ENCODE measurements at regions not wholly inside any gene's neighbourhood (a gene's known extent, or its start where the extent isn't known, plus 50 kb on each side); places are given as distances from the start of the nearest gene placed in this dataset.

DNA sequence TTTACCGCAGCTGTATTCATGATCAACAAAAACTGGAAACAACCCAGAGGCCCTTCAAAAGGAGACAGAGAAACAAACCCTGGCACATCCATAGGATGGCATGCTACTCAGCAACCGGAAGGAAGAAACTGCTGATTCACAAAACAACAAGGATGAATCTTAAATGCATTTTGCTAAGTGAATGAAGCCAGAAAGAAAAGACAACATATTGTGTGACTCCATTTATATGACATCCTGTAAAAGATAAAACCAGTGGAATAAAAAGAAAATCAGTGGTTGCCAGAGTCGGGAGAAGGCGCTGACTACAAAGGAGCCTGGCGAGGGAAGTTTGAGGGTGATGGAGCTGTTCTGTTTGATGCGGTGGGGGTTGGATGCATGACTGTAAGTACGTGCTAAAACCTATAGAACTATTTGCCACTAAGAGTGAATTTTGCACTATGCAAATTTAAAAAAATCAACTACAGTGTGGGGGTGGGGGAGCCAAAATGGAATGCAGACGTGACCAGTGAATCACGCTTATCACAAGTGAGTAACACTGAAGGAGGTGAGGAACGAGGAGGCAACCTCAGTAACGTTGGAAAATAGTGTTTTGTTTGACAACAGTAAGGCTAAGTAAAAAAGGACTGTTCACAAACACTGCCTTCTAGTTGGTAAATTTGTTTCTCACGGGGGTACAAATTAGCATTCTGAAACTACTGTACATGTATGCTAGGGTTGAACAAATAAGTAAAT, 108.9 kb downstream of the INHBB start:
- Histone ChIP-seq H3K27me3 (no peaks in the 10 kb centered on the region), H3K4me1 (no peaks in the 10 kb centered on the region), H3K4me3 (no peak overlapping the region), H3K27ac (no peak overlapping the region), H3K36me3 (no peaks in the 10 kb centered on the region), H3K9me3 (no peaks in the 10 kb centered on the region)
- no peak for DNase-seq (ENCODE audit: extremely low spot score in 2 of 2)
- intact Hi-C loops (cut with DNase I), result no loop called here
- TF ChIP-seq CTCF (IDR thresholded peaks at IDR 0.05), result no peak
- no peak for TF ChIP-seq POLR2A (IDR thresholded peaks at IDR 0.05)
- no peak for TF ChIP-seq POLR2AphosphoS5 (IDR thresholded peaks at IDR 0.05; ENCODE audit: insufficient read depth in 1 of 2, low read depth in 1 of 2)

- H3K27ac ChIP-seq, result no peak overlapping the region
- TF ChIP-seq CTCF (IDR thresholded peaks at IDR 0.05) (no peak), POLR2AphosphoS5 (IDR thresholded peaks at IDR 0.05; ENCODE audit: insufficient read depth in 1 of 2, low read depth in 1 of 2) (no peak), POLR2A (IDR thresholded peaks at IDR 0.05) (no peak)
- no peaks in the 10 kb centered on the region for H3K9me3 ChIP-seq
- H3K4me1 ChIP-seq, result no peaks in the 10 kb centered on the region
- no peaks in the 10 kb centered on the region for H3K27me3 ChIP-seq
- no peak for DNase-seq (ENCODE audit: extremely low spot score in 2 of 2)
- intact Hi-C loops (cut with DNase I), result no loop called here
- no peak overlapping the region for H3K4me3 ChIP-seq
- no peaks in the 10 kb centered on the region for H3K36me3 ChIP-seq
These were observed 109.5 kb downstream of the INHBB start for GRCh38 chr2:120455390-120455789.

GRCh38 chr2:120456867-120457266, 110.9 kb downstream of the INHBB start:
- no peaks in the 10 kb centered on the region for H3K9me3 ChIP-seq
- H3K27ac ChIP-seq, result no peak overlapping the region
- intact Hi-C loops (cut with DNase I), result no loop called here
- H3K27me3 ChIP-seq, result no peaks in the 10 kb centered on the region
- no peaks in the 10 kb centered on the region for H3K36me3 ChIP-seq
- no peak overlapping the region for H3K4me3 ChIP-seq
- DNase-seq (ENCODE audit: extremely low spot score in 2 of 2), result no peak
- H3K4me1 ChIP-seq, result no peaks in the 10 kb centered on the region
- TF ChIP-seq CTCF (IDR thresholded peaks at IDR 0.05) (no peak), POLR2AphosphoS5 (IDR thresholded peaks at IDR 0.05; ENCODE audit: insufficient read depth in 1 of 2, low read depth in 1 of 2) (no peak), POLR2A (IDR thresholded peaks at IDR 0.05) (no peak)

DNA sequence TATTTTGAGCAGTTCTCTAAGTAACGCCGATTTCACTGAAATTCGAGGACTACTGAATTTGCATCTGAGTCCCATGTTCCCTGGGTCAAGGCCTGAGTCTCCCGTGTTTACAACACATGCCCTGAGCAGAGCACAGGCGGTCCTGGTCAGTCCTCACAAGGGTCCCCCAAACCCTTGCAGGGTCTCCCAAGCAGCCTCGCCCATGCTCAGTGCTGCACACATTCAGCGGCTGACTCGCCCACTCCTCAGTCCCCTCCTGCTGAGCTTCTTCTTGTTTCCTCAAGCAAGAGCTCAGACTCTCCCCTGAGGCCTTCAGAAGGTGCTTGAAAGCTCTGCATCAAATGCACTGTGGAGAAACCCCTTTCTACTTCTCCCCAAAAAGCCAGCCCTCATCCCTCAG, 114.6 kb downstream of the INHBB start:
- H3K27ac ChIP-seq, result no peak overlapping the region
- no peaks in the 10 kb centered on the region for H3K27me3 ChIP-seq
- H3K4me1 ChIP-seq, result peaks cover 9% of the 10 kb centered on the region
- no peaks in the 10 kb centered on the region for H3K9me3 ChIP-seq
- no peaks in the 10 kb centered on the region for H3K36me3 ChIP-seq
- no peak overlapping the region for H3K4me3 ChIP-seq
- intact Hi-C loops (cut with DNase I), result no loop called here
- no peak for DNase-seq (ENCODE audit: extremely low spot score in 2 of 2)
- TF ChIP-seq POLR2AphosphoS5 (IDR thresholded peaks at IDR 0.05; ENCODE audit: insufficient read depth in 1 of 2, low read depth in 1 of 2) (no peak), CTCF (IDR thresholded peaks at IDR 0.05) (no peak), POLR2A (IDR thresholded peaks at IDR 0.05) (no peak)

- H3K4me1 ChIP-seq, result peaks cover 15% of the 10 kb centered on the region
- H3K36me3 ChIP-seq, result no peaks in the 10 kb centered on the region
- no peak for DNase-seq (ENCODE audit: extremely low spot score in 2 of 2)
- no peak for TF ChIP-seq POLR2AphosphoS5 (IDR thresholded peaks at IDR 0.05; ENCODE audit: insufficient read depth in 1 of 2, low read depth in 1 of 2)
- no peak for TF ChIP-seq CTCF (IDR thresholded peaks at IDR 0.05)
- no peak for TF ChIP-seq POLR2A (IDR thresholded peaks at IDR 0.05)
- no peaks in the 10 kb centered on the region for H3K27me3 ChIP-seq
- H3K4me3 ChIP-seq, result no peak overlapping the region
- H3K27ac ChIP-seq, result no peak overlapping the region
- intact Hi-C loops (cut with DNase I), result no loop called here
- H3K9me3 ChIP-seq, result no peaks in the 10 kb centered on the region
These were observed 115.2 kb downstream of the INHBB start for GRCh38 chr2:120461092-120461491.

All from vagina (tissue), 2 donors.